SJSA1 (cell line): ENCODE measurements at regions not wholly inside any gene's neighbourhood (a gene's known extent, or its start where the extent isn't known, plus 50 kb on each side); places are given as distances from the start of the nearest gene placed in this dataset.
"Not testable (repeated sequence)": the region's sequence is repeated elsewhere in the genome, so short reads cannot be mapped to it uniquely, and the experiment has no call there.

Experiments used
- DNase-seq, 2 experiments: peaks; one replicate each; pipeline ENCODE4 v3.0.0-alpha.2; 2015 to 2020; ENCODE audit warnings: low spot score in 2 of 2, low read depth in 1 of 2
- H3K27ac ChIP-seq: fragments of 250-450 bp; sonication (Bioruptor Pico); 2 replicates; pipeline ENCODE4 v1.5.1; 2020; ENCODE audit warnings: mild to moderate bottlenecking, moderate library complexity
- H3K27me3 ChIP-seq: fragments of 250-450 bp; sonication (Bioruptor Pico); replicated peaks from 2 replicates; pipeline ENCODE4 v1.5.1; 2020; ENCODE audit warnings: mild to moderate bottlenecking, moderate library complexity
- H3K36me3 ChIP-seq: fragments of 250-450 bp; sonication (Bioruptor Pico); 2 replicates; pipeline ENCODE4 v1.5.1; 2020; ENCODE audit warnings: mild to moderate bottlenecking
- H3K4me1 ChIP-seq: fragments of 250-450 bp; sonication (Bioruptor Pico); replicated peaks from 2 replicates; pipeline ENCODE4 v1.6.1; 2021; ENCODE audit warnings: mild to moderate bottlenecking
- H3K4me3 ChIP-seq: fragments of 250-450 bp; sonication (Bioruptor Pico); 2 replicates; pipeline ENCODE4 v1.5.1; 2020; ENCODE audit warnings: mild to moderate bottlenecking
- H3K9me3 ChIP-seq: fragments of 250-450 bp; sonication (Bioruptor Pico); replicated peaks from 2 replicates; pipeline ENCODE4 v1.5.1; 2020; ENCODE audit warnings: mild to moderate bottlenecking

- no peaks in the 10 kb centered on the region for H3K9me3 ChIP-seq
- no peaks in the 10 kb centered on the region for H3K27me3 ChIP-seq
- DNase-seq, result no peak
- no peak overlapping the region for H3K4me3 ChIP-seq
- no peaks in the 10 kb centered on the region for H3K4me1 ChIP-seq
- H3K36me3 ChIP-seq, result no peaks in the 10 kb centered on the region
- H3K27ac ChIP-seq, result no peak overlapping the region
Measured at GRCh38 chr7:121623130-121623872, 227.2 kb upstream of the FAM3C start.

- DNase-seq, result no peak
- Histone ChIP-seq H3K9me3 (no peaks in the 10 kb centered on the region), H3K27ac (no peak overlapping the region), H3K36me3 (no peaks in the 10 kb centered on the region), H3K27me3 (no peaks in the 10 kb centered on the region), H3K4me3 (no peak overlapping the region), H3K4me1 (no peaks in the 10 kb centered on the region)
Measured at GRCh38 chr7:121621937-121622336, 225.8 kb upstream of the FAM3C start.

GRCh38 chr7:121620953-121621606 is 225.0 kb upstream of the FAM3C start:
- DNase-seq, result no peak
- Histone ChIP-seq H3K9me3 (no peaks in the 10 kb centered on the region), H3K27me3 (no peaks in the 10 kb centered on the region), H3K4me3 (no peak overlapping the region), H3K4me1 (no peaks in the 10 kb centered on the region), H3K36me3 (no peaks in the 10 kb centered on the region), H3K27ac (no peak overlapping the region)

- H3K27me3 ChIP-seq, result no peaks in the 10 kb centered on the region
- no peaks in the 10 kb centered on the region for H3K4me1 ChIP-seq
- DNase-seq, result no peak
Measured at GRCh38 chr7:121620206-121620605, 224.1 kb upstream of the FAM3C start.

GRCh38 chr7:121618182-121618581 is 222.1 kb upstream of the FAM3C start:
- Histone ChIP-seq H3K27me3 (no peaks in the 10 kb centered on the region), H3K4me1 (no peaks in the 10 kb centered on the region), H3K4me3 (no peak overlapping the region), H3K36me3 (no peaks in the 10 kb centered on the region), H3K27ac (no peak overlapping the region), H3K9me3 (no peaks in the 10 kb centered on the region)
- no peak for DNase-seq

More at GRCh38 chr7:121620206-121620605, 224.1 kb upstream of the FAM3C start:
- H3K4me3 ChIP-seq, result no peak overlapping the region
- H3K9me3 ChIP-seq, result no peaks in the 10 kb centered on the region
- H3K27ac ChIP-seq, result no peak overlapping the region
- no peaks in the 10 kb centered on the region for H3K36me3 ChIP-seq

- Histone ChIP-seq H3K4me1 (no peaks in the 10 kb centered on the region), H3K27ac (no peak overlapping the region), H3K27me3 (peaks cover 2% of the 10 kb centered on the region), H3K4me3 (no peak overlapping the region), H3K36me3 (no peaks in the 10 kb centered on the region), H3K9me3 (no peaks in the 10 kb centered on the region)
- DNase-seq, result no peak
Measured at GRCh38 chr7:121610243-121610642, 214.1 kb upstream of the FAM3C start.

- no peak for DNase-seq
- no peaks in the 10 kb centered on the region for H3K9me3 ChIP-seq
- H3K27ac ChIP-seq, result no peak overlapping the region
Measured at GRCh38 chr7:121609208-121609607, 213.1 kb upstream of the FAM3C start.

GRCh38 chr7:121608785-121609184 is 212.7 kb upstream of the FAM3C start:
- Histone ChIP-seq H3K27ac (no peak overlapping the region), H3K4me3 (no peak overlapping the region), H3K9me3 (no peaks in the 10 kb centered on the region), H3K36me3 (no peaks in the 10 kb centered on the region), H3K4me1 (no peaks in the 10 kb centered on the region), H3K27me3 (peaks cover 4% of the 10 kb centered on the region)
- DNase-seq, result no peak

More at GRCh38 chr7:121609208-121609607, 213.1 kb upstream of the FAM3C start:
- no peak overlapping the region for H3K4me3 ChIP-seq
- H3K4me1 ChIP-seq, result no peaks in the 10 kb centered on the region
- peaks cover 4% of the 10 kb centered on the region for H3K27me3 ChIP-seq
- no peaks in the 10 kb centered on the region for H3K36me3 ChIP-seq

- H3K4me1 ChIP-seq, H3K36me3 ChIP-seq: not testable (repeated sequence)
Measured at GRCh38 chr7:121608183-121608582, 212.1 kb upstream of the FAM3C start.

GRCh38 chr7:121605317-121605680 is 209.2 kb upstream of the FAM3C start:
- Histone ChIP-seq H3K36me3 (no peaks in the 10 kb centered on the region), H3K27me3 (peaks cover 2% of the 10 kb centered on the region; the same call in 1 of the 2 replicates), H3K27ac (no peak overlapping the region), H3K4me1 (no peaks in the 10 kb centered on the region), H3K9me3 (no peaks in the 10 kb centered on the region), H3K4me3 (no peak overlapping the region)
- no peak for DNase-seq

More at GRCh38 chr7:121608183-121608582, 212.1 kb upstream of the FAM3C start:
- H3K4me3 ChIP-seq, H3K27me3 ChIP-seq, H3K9me3 ChIP-seq, H3K27ac ChIP-seq, DNase-seq: not testable (repeated sequence)

- H3K4me1 ChIP-seq, result no peaks in the 10 kb centered on the region
- H3K27me3 ChIP-seq, result peaks cover 2% of the 10 kb centered on the region; the same call in 1 of the 2 replicates
- H3K36me3 ChIP-seq, result no peaks in the 10 kb centered on the region
- no peak for DNase-seq
- H3K27ac ChIP-seq, result no peak overlapping the region
- no peaks in the 10 kb centered on the region for H3K9me3 ChIP-seq
- no peak overlapping the region for H3K4me3 ChIP-seq
Measured at GRCh38 chr7:121604627-121605316, 208.7 kb upstream of the FAM3C start.

- DNase-seq, result no peak
- Histone ChIP-seq H3K4me1 (no peaks in the 10 kb centered on the region), H3K27me3 (peaks cover 2% of the 10 kb centered on the region; the same call in 1 of the 2 replicates), H3K9me3 (no peaks in the 10 kb centered on the region), H3K27ac (no peak overlapping the region), H3K36me3 (no peaks in the 10 kb centered on the region), H3K4me3 (no peak overlapping the region)
Measured at GRCh38 chr7:121603886-121604285, 207.8 kb upstream of the FAM3C start.

- H3K4me1 ChIP-seq, result no peaks in the 10 kb centered on the region
- no peak overlapping the region for H3K27ac ChIP-seq
- no peak for DNase-seq
- no peaks in the 10 kb centered on the region for H3K9me3 ChIP-seq
- H3K36me3 ChIP-seq, result no peaks in the 10 kb centered on the region
- no peak overlapping the region for H3K4me3 ChIP-seq
- peaks cover 8% of the 10 kb centered on the region; the same call in 1 of the 2 replicates for H3K27me3 ChIP-seq
Measured at GRCh38 chr7:121599887-121600286, 203.8 kb upstream of the FAM3C start.
